KMS-11 (cell line): ENCODE measurements at regions not wholly inside any gene's neighbourhood (a gene's known extent, or its start where the extent isn't known, plus 50 kb on each side); places are given as distances from the start of the nearest gene placed in this dataset.

Experiments used
- H2AFZ ChIP-seq: fragments of 200-600 bp; sonication (generic); 2 replicates; pipeline ENCODE4 v1.6.1; 2016; ENCODE audit warnings: antibody characterized with exemption, mixed run types, low read depth
- H3K27ac ChIP-seq: fragments of 200-600 bp; sonication (generic); 2 replicates; pipeline ENCODE4 v1.6.1; 2016; ENCODE audit warnings: mild to moderate bottlenecking, mixed run types
- H3K27me3 ChIP-seq: fragments of 200-600 bp; sonication (generic); 2 replicates; pipeline ENCODE4 v1.6.1; 2017; ENCODE audit warnings: mild to moderate bottlenecking, low read depth, mixed run types, moderate library complexity; ENCODE audit not compliant: insufficient read depth
- H3K36me3 ChIP-seq: fragments of 200-600 bp; sonication (generic); 2 replicates; pipeline ENCODE4 v1.6.1; 2017; ENCODE audit warnings: mild to moderate bottlenecking, mixed run types; ENCODE audit not compliant: insufficient read depth
- H3K4me1 ChIP-seq: fragments of 200-600 bp; sonication (generic); 2 replicates; pipeline ENCODE4 v1.6.1; 2016; ENCODE audit warnings: mild to moderate bottlenecking, low read depth, mixed run types; ENCODE audit not compliant: poor library complexity, severe bottlenecking
- H3K4me2 ChIP-seq: fragments of 200-600 bp; sonication (generic); 2 replicates; pipeline ENCODE4 v1.7.0; 2016; ENCODE audit warnings: mild to moderate bottlenecking, mixed run types
- H3K4me3 ChIP-seq: fragments of 200-600 bp; sonication (generic); IDR thresholded peaks from 2 replicates; pipeline ENCODE4 v1.6.1; 2017; ENCODE audit warnings: low read depth, low read length, mixed read lengths; ENCODE audit not compliant: insufficient read depth
- H3K79me2 ChIP-seq: fragments of 200-600 bp; sonication (generic); 2 replicates; pipeline ENCODE4 v1.6.1; 2016; ENCODE audit warnings: low read depth, mixed run types; ENCODE audit not compliant: insufficient read depth
- H3K9ac ChIP-seq: fragments of 200-600 bp; sonication (generic); 2 replicates; pipeline ENCODE4 v1.6.1; 2016; ENCODE audit warnings: mild to moderate bottlenecking, mixed run types
- H4K20me1 ChIP-seq: fragments of 200-600 bp; sonication (generic); 2 replicates; pipeline ENCODE4 v1.6.1; 2016; ENCODE audit warnings: mild to moderate bottlenecking, mixed run types; ENCODE audit not compliant: insufficient read depth
- CTCF ChIP-seq: fragments of 200-600 bp; sonication (generic); conservative IDR thresholded peaks from 2 replicates; pipeline ENCODE4 v1.6.1; 2017; ENCODE audit warnings: low read depth, mild to moderate bottlenecking, antibody characterized with exemption, low read length, moderate library complexity, mixed read lengths

GRCh38 chr12:90393089-90393488 lies 561.9 kb downstream of the CCER1 start:
- H3K36me3 ChIP-seq = no peaks in the 10 kb centered on the region
- no peak overlapping the region for H3K9ac ChIP-seq
- no peak overlapping the region for H3K4me3 ChIP-seq
- H3K27ac ChIP-seq = no peak overlapping the region
- H3K79me2 ChIP-seq = no peaks in the 10 kb centered on the region
- H3K4me1 ChIP-seq = no peaks in the 10 kb centered on the region
- H4K20me1 ChIP-seq = no peaks in the 10 kb centered on the region
- H2AFZ ChIP-seq = no peak overlapping the region
- H3K27me3 ChIP-seq = no peaks in the 10 kb centered on the region
- TF ChIP-seq CTCF = no peak
- H3K4me2 ChIP-seq = no peak overlapping the region

- Histone ChIP-seq H3K4me2 (no peak overlapping the region), H3K79me2 (no peaks in the 10 kb centered on the region), H2AFZ (no peak overlapping the region), H3K4me1 (no peaks in the 10 kb centered on the region), H3K9ac (no peak overlapping the region), H3K36me3 (no peaks in the 10 kb centered on the region), H4K20me1 (no peaks in the 10 kb centered on the region), H3K4me3 (no peak overlapping the region), H3K27me3 (no peaks in the 10 kb centered on the region), H3K27ac (no peak overlapping the region)
- TF ChIP-seq CTCF = no peak
Observed at GRCh38 chr12:90390947-90391346, 564.0 kb downstream of the CCER1 start.

- H3K4me3 ChIP-seq = no peak overlapping the region
- TF ChIP-seq CTCF = no peak
- H3K9ac ChIP-seq = no peak overlapping the region
- no peak overlapping the region for H3K4me2 ChIP-seq
- H2AFZ ChIP-seq = no peak overlapping the region
- H4K20me1 ChIP-seq = no peaks in the 10 kb centered on the region
- H3K27me3 ChIP-seq = no peaks in the 10 kb centered on the region
- no peaks in the 10 kb centered on the region for H3K36me3 ChIP-seq
- peaks cover 9% of the 10 kb centered on the region for H3K4me1 ChIP-seq
- no peak overlapping the region for H3K27ac ChIP-seq
- H3K79me2 ChIP-seq = no peaks in the 10 kb centered on the region
Observed at GRCh38 chr12:90368081-90368480, 586.9 kb downstream of the CCER1 start.

GRCh38 chr12:90366286-90366685 lies 588.7 kb downstream of the CCER1 start:
- Histone ChIP-seq H3K4me2 (no peak overlapping the region), H3K27ac (no peak overlapping the region), H3K27me3 (no peaks in the 10 kb centered on the region), H3K4me1 (peaks cover 10% of the 10 kb centered on the region), H4K20me1 (no peaks in the 10 kb centered on the region), H3K79me2 (no peaks in the 10 kb centered on the region), H3K9ac (no peak overlapping the region), H3K4me3 (no peak overlapping the region), H3K36me3 (no peaks in the 10 kb centered on the region), H2AFZ (no peak overlapping the region)
- TF ChIP-seq CTCF = no peak

GRCh38 chr12:90360300-90360699 lies 594.7 kb downstream of the CCER1 start:
- Histone ChIP-seq H3K4me3 (no peak overlapping the region), H3K27ac (no peak overlapping the region), H2AFZ (no peak overlapping the region), H3K4me1 (peaks cover 10% of the 10 kb centered on the region), H3K79me2 (no peaks in the 10 kb centered on the region), H3K27me3 (no peaks in the 10 kb centered on the region), H3K9ac (no peak overlapping the region), H3K36me3 (no peaks in the 10 kb centered on the region), H3K4me2 (no peak overlapping the region), H4K20me1 (no peaks in the 10 kb centered on the region)
- no peak for TF ChIP-seq CTCF
